GF-D8 (cell line): ENCODE measurements at regions not wholly inside any gene's neighbourhood (a gene's known extent, or its start where the extent isn't known, plus 50 kb on each side); places are given as distances from the start of the nearest gene placed in this dataset.
"Not testable (repeated sequence)": the region's sequence is repeated elsewhere in the genome, so short reads cannot be mapped to it uniquely, and the experiment has no call there.

Source experiments
- DNase-seq: peaks from one replicate; lab custom pipeline; 2025; lab: John Stamatoyannopoulos, UW

- no peak for DNase-seq
These were observed 109.2 kb downstream of the BASP1 start for GRCh38 chr5:17326600-17327037.

GRCh38 chr5:17327048-17327625 lies 109.7 kb downstream of the BASP1 start:
- DNase-seq, result no peak

- DNase-seq, result no peak
These were observed 112.1 kb downstream of the BASP1 start for GRCh38 chr5:17329571-17329970.

GRCh38 chr5:17330386-17330785 lies 113.0 kb downstream of the BASP1 start:
- no peak for DNase-seq

- no peak for DNase-seq
These were observed 114.2 kb downstream of the BASP1 start for GRCh38 chr5:17331651-17332050.

GRCh38 chr5:17333755-17334154 lies 116.3 kb downstream of the BASP1 start:
- no peak for DNase-seq

- no peak for DNase-seq
These were observed 118.6 kb downstream of the BASP1 start for GRCh38 chr5:17336054-17336453.

GRCh38 chr5:17336723-17337122 lies 119.3 kb downstream of the BASP1 start:
- DNase-seq, result not testable (repeated sequence)

GRCh38 chr5:17339841-17340240 lies 122.4 kb downstream of the BASP1 start:
- DNase-seq, result no peak

- no peak for DNase-seq
These were observed 122.9 kb downstream of the BASP1 start for GRCh38 chr5:17340379-17340778.

GRCh38 chr5:17340819-17341218 lies 123.4 kb downstream of the BASP1 start:
- no peak for DNase-seq

GRCh38 chr5:17343675-17344074 lies 126.2 kb downstream of the BASP1 start:
- no peak for DNase-seq

- DNase-seq, result no peak
These were observed 129.4 kb downstream of the BASP1 start for GRCh38 chr5:17346811-17347210.

- no peak for DNase-seq
These were observed 134.8 kb downstream of the BASP1 start for GRCh38 chr5:17352223-17352622.

GRCh38 chr5:17354265-17354664 lies 136.8 kb downstream of the BASP1 start:
- no peak for DNase-seq

GRCh38 chr5:17355586-17356346 lies 138.3 kb downstream of the BASP1 start:
- no peak for DNase-seq

GRCh38 chr5:17356551-17356950 lies 139.1 kb downstream of the BASP1 start:
- no peak for DNase-seq

GRCh38 chr5:17357504-17357903 lies 140.1 kb downstream of the BASP1 start:
- DNase-seq, result no peak

- DNase-seq, result no peak
These were observed 140.0 kb upstream of the TAF11L2 start for GRCh38 chr5:17358031-17358430.

- DNase-seq, result no peak
These were observed 138.5 kb upstream of the TAF11L2 start for GRCh38 chr5:17359451-17360011.

GRCh38 chr5:17360879-17361278 lies 137.2 kb upstream of the TAF11L2 start:
- DNase-seq, result no peak

- no peak for DNase-seq
These were observed 136.7 kb upstream of the TAF11L2 start for GRCh38 chr5:17361331-17361730.

GRCh38 chr5:17364987-17365810 lies 132.8 kb upstream of the TAF11L2 start:
- no peak for DNase-seq
